ENCODE measurements at regions not wholly inside any gene's neighbourhood (a gene's known extent, or its start where the extent isn't known, plus 50 kb on each side); places are given as distances from the start of the nearest gene placed in this dataset.

DNA sequence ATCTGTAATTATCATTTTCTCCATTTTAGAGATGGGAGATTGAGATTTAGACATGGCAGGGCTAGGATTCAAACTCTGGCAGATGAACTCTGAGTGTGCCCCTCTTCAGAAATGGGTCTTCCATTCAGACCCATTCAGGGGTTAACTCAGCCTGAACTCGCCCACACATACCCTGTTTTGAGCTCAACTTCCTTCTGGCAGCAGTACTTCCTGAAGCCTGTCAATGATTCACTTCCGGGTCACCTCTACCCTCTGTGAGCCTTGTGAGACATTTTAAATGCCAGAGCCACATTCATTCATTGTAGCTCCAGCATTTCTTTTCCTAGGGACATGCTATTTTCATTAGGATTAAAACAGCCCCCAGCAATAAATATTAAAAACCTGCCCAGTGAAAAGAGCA, 209.3 kb upstream of the SLC24A2 start:
- DNase-seq, result peak in 1 of 5 donors; percentile 71

DNA sequence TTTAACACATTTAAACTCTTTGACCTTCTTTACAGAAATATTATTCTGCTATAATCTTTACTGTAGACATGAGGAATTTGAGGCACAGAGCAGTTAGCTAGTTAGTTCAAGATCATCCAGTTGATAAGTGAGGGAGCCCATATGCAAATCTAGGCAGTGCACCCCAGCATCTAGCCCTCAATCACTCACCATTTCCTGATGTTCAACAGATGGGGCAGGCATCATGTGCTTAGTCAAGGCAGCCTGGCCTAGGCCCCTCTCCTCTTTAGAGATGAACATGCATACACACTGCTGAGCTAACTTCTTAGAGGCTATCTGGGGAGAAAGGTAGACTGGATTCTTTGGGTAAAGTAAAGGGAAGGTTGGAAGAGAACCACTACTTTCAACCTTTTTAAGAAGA, 206.8 kb upstream of the SLC24A2 start:
- DNase-seq, result peak in 1 of 5 donors; percentile 40

DNA sequence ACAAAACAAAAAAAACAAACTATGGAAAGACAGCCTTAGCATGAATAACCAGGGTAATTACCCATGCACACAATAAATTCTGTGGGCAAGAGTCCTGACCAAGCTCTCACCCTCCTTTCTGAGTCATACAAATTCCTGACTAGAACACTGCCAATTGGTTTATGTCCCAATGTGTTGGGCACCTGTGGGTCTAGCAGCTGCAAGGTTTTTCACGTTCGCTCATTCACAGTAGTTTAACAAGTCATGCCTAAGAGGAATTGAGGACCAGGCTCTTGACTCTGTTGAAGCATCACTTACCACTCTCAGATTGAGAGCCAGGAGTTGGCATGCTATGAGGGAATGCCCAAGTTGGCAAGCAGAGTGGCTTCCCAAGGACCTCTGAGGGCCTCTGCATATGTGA, 205.5 kb upstream of the SLC24A2 start:
- no peak for DNase-seq

DNA sequence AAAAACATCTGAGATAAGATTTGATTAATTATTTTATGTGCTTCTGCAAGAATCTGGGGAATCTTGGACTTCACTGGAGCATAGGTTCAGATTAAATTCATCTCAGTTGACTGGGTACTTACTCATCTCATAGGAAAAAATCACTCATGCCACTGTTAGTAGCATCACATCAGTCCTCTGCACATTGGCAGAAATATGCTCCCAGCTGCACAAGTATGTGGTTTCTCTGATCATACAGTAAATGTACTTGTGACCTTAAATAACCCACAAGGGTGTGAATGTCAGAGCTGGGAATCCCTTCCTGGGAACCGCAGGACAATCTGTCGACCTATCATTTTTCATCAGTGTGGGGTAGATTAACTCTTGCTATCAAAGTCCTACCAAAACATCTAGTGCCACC, 203.7 kb upstream of the SLC24A2 start:
- no peak for DNase-seq

DNA sequence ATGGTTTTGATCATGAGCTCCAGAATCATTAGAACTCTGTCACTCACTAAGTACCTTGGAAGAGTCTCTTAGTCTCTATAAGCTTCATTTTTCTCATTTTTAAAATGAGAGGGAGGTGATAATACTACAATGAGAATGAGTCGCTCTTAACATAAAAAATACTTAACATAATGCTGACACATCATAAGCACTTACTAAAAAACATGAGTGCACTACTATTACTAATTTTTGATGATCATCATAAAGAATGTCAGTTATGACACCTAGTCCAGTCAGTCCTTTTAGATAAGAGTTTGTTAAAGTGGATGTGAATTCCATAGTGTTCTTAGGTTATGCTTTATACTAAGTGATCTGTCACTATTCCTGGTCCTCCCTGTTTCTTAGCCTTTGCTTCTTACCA, 200.4 kb upstream of the SLC24A2 start:
- no peak for DNase-seq

DNA sequence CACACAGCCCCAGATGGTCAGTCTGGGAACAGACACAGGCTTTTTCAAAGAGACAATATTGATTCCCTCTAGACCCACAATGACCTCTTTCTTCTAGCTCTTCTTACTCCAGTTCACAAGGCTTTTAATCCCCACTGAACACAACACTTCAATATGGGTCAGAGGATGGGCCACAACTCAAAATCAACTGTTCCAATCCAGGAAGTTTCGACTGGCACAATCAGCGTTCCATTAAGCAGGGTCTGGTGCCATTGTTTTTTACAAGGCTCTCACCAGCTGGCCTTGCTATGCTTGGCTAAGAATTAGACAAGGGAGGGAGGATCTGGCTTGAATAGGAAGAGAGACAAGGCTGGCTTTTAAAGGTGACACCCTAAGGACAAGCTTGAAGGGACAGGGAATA, 199.4 kb upstream of the SLC24A2 start:
- no peak for DNase-seq

DNA sequence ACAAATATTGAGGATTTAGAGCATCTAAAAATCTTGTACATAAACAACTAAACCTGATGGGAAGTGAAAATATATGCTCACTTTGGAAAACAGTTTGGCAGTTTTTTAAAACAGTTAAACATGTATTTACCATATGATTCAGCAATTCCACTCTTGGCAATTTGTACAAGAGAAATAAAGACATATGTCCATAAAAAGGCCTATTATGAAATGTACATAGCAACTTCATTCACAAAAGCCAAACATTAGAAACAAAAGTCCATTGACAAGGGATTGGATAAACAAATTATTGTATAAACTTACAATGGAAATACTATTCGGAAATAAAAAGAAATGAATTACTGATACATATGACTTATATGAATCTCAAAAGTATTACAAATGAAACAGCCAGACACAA, 196.2 kb upstream of the SLC24A2 start:
- DNase-seq, result no peak

DNA sequence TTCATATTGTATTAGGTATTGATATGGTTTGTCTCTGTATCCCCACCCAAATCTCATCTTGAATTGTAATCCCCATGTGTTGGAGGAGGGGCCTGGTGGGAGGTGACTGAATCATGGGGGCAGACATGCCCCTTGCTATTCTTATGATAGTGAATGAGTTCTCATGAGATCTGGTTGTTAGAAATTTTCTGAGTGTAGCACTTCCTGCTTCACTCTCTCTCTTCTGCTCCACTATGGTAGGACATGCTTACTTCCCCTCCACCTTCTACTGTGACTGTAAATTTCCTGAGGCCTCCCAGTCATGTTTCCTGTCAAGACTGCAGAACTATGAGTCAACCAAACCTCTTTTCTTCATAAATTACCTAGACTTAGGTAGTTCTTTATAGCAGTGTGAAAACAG, 187.4 kb upstream of the SLC24A2 start:
- DNase-seq, result peak in 1 of 5 donors; percentile 89

DNA sequence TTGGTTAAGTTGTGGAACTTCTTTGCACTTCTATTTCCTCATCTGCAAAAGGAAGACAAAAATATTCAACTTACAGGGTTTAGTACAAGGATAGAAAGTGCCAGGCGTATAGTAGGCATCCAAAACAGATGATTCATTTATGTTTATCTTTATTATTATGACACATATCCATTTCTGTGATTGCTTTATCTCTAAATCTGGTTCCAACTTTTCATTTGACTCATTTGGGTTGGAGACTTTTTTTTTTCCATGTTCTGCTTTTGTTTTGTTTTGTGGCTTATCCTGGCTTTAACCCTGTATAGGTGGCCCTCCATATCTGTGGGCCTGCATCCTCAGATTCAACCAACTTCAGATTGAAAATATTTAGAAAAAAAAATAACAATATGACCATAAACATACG, 186.7 kb upstream of the SLC24A2 start:
- peak in 1 of 5 donors; percentile 67 for DNase-seq

DNA sequence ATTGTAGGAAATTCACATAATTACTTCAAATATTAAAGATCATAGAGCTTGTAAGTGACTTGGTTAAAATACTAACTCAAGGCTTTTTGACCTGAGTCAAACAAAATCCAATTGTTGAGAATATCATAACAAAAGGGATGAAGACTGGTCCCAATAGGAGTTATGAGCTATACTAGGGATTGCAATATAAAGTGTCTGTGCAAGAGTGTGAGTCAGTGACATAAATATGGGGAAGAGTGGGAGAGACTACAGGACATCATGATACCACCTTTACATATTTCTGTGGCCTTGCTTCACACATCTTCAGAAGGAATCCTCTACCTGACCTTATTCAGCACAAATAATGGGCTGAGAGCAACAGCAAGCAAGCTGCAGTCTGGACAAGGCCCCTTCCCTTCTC, 180.9 kb upstream of the SLC24A2 start:
- no peak for DNase-seq

DNA sequence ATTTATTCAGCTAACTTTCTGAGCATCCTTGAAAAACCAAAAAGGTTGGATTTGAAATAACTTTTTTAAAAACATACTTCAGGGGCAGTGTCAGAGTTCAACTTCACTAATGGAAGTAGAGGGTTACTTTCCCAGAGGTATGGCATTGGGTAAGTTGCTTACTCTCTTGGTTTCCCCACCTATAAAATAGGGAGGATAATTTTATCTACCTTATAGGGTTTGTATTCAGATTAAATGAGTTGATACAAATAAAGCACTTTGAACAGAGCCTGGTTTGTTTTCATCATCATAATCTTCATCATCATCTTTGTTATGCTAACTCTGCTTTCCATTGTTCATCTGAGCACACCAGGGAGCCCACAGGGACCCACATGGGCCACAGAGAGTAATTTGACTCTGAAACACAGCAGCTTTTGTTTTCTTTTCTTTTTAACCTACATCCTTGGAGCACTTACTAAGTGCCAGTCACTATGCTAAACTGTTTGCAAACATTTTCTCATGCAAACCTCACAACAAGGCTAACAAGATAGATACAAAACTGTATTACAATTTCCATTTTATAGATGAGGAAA, 179.1 kb upstream of the SLC24A2 start:
- DNase-seq, result no peak

DNA sequence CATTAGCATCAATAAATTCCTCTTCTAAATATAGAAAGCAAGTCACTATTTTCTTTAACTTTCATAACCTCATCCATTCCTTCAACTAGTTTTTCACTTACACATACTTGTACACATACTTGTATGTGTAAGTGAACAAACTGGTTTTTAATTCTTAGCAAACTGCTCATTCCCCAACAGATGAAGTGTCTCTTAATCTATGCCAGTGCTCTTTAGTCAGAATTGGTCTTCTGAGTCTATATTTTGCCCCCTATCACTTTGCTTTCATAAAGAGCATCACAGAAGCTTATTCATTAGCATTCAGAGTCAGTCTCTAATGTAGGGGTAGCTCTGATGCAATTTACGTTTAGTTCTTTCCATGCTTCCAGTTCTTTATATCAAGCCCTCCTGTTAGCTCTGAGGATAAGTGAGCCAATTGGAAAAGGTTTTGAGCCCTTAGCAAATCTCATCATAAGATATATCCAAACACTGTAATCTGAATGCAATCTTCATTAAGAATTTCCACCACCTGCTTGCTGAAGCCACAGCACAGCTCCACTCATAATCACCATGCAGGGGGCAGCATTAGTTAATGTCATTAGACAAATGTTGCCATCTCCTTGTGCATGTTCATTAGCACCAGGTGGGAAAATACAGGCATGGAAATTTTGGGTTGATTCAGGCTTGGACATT, 178.5 kb upstream of the SLC24A2 start:
- no peak for DNase-seq

DNA sequence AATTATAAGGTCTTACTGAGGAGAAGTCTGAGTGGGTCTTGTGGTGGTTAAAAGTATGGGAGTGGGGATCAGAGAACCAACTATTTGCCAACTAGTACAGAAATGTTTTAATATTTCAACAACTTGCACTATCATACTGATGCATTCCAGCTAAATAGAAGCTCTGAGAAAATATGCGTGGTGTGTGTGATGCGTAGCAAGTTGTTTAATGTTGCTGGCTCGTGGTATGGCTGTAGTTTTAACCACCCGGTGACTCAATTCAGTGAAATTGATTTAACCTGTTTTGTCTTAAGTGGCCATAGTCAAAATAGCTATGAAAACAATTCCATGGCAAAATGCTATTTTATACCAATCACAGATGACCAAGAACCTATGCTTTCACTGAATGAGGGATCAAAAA, 176.5 kb upstream of the SLC24A2 start:
- no peak for DNase-seq

DNA sequence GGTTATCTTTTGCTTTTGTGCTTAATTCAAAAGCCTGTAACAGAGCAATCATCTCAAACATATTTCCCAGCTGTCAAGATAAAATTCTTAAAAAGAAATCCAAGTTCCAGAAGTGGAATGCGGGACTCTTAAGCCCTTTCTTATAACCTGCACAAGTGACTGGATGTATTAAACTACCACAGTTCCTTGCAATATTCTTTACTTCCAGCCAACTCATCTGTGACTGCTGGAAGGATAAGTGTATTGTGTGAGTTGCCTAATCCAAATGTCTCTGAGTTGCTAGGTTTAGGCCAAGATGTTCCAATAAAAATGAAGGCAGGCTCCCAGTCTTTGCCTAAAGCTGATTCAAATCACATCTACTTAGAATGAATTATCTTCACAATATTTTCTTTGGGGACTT, 159.2 kb upstream of the SLC24A2 start:
- DNase-seq, result no peak

DNA sequence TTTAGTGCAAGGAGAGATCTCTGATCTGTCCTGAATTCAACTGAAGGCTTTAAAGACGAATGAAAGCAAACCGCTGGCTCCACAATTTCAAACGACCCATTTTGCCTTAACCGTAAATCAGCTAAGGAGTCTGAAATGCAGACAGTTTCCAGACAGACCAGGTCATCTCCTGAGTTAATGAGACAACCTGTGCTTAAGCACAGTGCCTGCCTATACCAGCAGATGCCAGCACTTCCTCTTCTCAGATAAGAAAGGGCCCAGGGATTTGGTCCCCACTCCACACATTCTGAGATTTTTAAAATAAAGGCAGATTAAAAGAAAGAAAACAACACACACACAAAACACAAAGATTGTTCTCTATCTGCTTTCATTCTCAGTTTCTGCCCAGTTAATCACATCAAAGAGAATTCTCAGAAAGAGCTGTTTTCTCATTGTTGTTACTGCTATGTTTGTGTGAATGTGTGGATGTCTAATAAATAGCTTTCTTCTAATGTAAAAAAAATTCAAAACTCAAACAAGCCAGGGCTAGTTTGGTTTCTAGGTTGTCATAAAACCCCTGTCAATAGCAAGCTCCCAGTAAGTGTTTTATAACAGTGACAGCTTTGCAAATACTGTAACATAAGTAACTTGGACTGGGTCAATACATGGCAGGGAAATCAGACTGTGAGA, 157.7 kb upstream of the SLC24A2 start:
- DNase-seq, result peak in 1 of 5 donors; percentile 70

DNA sequence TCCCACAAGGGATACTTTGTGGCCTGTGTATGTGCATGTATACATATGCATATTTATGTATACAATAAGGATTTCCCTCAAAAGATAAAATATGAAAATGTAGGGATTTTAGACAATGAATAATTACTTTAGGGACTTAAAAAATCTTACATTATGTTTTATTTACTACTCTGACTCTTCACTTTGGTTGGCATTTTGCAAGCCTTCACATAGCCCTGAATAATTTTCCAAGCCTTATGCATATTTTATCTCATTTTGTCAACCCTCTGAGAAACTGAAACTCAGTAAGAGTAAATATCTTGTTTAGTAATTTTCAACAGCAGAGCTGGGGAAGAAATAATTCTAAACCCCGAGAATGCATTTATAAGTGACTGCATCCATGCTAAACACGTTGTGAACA, 153.0 kb upstream of the SLC24A2 start:
- no peak for DNase-seq

DNA sequence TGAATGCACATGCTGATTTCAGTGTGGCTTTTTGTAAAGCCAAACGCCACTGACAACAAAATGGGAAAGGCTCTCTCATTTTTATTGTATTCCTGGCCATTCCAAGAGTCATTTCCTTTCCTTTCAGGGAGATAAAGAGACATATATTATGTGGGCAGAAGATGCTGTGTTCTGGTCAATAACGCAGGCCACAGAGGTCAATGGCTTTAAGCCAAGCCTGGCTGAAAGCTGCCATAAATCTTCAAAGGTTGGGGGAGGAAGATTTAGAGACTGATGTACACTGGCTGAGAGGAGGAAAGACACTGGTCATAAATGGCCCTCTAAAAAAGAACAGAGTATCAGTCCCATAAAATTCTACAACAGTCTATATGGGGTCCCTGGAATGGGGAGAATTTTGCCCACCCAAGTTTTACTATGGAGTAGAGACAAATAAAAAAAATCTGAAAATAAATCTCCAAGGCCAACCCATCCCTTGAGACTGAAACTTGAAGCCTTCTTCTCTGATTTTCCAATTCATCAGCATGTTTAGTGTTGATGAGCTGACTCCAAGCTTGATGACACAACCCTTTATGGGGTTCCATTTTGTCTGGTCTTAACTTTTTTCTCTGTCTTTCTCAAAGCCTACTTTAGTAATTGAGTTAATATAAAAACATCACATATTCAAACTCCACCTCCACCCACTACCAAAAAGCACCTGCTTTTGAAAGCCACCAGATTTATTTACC, 152.1 kb upstream of the SLC24A2 start:
- DNase-seq, result no peak

DNA sequence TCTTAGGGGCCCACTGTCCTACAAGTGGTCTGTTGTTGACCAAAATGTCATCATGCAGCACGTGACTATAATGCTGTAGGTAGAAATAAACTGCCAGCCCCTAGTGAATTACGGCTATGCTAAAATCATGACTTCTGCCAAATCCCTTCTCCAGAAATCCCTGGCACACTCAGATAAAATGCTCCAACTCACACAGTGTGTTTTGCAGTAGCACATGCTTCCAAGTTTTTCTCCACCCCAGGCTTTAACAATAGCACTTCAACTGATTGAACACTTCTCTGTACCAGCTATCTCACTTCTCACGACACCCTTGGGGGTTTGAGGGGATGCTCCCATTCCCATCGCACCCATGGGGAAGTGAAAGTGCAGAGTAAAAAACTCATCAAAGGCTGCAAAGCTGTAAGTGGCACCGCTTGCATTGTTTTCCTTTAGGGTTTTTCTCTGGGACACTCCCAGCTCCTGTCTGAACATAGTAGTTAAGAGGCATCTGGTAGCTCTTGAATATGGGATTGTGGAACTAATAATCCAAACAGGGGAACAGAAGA, 151.0 kb upstream of the SLC24A2 start:
- DNase-seq, result no peak

DNA sequence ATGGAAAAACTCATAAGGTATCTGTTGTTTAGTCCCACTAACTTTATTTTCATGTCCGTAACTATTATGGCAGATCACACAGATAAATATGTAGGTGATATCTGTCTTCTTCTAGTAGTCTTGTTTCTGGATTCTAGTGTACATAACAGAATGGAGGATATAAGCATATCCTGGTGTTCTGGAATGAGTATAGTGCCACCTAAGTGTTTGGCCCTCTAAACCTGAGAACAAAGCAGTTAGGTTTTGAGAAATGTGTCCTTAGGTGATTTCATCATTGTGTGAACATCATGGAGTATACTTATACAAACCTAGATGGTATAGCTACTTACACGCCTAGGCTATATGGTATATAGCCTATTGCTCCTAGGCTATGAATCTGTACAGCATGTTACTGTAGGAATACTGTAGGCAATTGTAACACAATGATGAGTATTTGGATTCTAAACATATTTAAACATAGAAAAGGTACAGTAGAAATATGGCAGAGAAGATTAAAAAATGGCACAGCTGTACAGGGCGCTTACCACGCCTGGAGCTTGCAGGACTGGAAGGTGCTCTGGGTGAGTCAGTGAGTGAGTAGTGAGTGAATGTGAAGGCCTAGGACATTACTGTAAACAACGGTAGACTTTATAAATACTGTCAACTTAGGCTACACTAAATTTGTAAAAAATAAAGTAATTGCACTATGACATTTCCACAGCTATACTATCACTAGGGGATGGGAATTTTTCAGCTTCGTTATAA, 150.3 kb upstream of the SLC24A2 start:
- no peak for DNase-seq

DNA sequence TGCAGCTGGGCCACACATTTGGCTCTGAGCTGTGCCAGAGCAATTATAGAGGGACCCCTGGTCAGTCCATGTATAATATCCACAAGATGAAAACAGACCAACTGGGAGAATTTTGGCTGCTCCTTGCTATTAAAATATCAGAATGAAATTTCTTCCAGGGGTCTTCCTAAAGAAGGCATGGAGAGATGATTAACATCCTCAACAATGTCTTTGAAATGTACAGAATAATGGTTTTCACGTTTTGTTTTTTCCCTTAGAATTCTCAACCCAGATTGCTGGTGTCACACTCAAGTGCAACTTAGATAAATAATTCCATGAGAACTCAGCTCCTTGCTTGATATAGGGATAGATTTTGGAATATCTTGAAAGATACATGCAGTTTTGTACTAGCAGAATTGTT, 148.3 kb upstream of the SLC24A2 start:
- DNase-seq, result no peak

DNA sequence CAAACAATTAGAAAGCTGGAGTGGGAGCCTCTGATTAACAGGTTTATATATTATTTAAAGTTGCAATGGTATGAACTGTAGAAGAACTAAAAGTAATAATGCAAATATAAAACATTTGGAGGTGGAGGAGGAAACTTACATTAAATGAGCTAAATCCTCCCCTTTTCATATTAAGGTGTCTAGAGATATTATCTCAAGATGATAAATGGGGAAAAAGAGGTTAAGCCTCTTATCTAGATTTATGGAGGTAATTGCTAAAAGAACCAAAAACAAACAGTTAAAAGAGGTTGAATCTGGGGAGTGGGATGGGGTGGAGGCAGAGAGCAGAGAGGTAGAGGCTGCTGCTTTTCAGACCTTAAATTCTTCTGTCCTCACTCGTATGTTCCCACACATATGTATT, 147.8 kb upstream of the SLC24A2 start:
- no peak for DNase-seq

DNA sequence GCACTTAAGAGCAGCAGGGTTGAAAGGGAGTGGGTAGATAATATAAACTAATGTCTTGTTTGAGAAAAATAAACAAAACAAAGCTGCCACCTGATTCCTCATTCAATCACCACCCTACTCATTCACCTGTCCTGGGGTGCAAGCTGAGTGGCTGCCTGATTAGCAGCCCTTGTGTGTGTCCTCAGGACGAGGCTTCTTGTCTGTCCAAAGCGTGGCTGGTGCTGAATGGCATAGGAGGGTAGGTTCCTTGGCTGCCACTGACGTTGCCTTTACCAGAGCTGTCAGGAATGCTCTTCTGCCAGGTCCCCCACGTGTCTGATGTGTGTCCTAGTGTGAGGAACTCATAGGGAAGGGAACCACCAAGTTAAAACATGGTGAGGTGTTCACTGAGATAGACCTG, 146.6 kb upstream of the SLC24A2 start:
- DNase-seq, result no peak

All from T-helper 1 cell (primary cell).